G401 (cell line): ENCODE measurements at regions not wholly inside any gene's neighbourhood (a gene's known extent, or its start where the extent isn't known, plus 50 kb on each side); places are given as distances from the start of the nearest gene placed in this dataset.

Experiments used
- DNase-seq: peaks from one replicate; pipeline ENCODE4 v3.0.0-alpha.2; 2015; ENCODE audit warnings: low spot score
- in situ Hi-C: cut with HindIII; loops from 2 replicates; pipeline ENCODE4 v1.10.0; 2016; ENCODE audit warnings: low sequenced_read_pairs, mixed read lengths

- DNase-seq, result no peak
- in situ Hi-C loops, result no loop called here
These were observed 1183.6 kb downstream of the NSUN3 start for GRCh38 chr3:95246413-95246812.

GRCh38 chr3:95254061-95254460, 1191.2 kb downstream of the NSUN3 start:
- DNase-seq, result no peak
- in situ Hi-C loops, result no loop called here

GRCh38 chr3:95254758-95255157, 1191.9 kb downstream of the NSUN3 start:
- no peak for DNase-seq
- in situ Hi-C loops, result no loop called here

- DNase-seq, result no peak
- in situ Hi-C loops, result no loop called here
These were observed 1202.3 kb downstream of the NSUN3 start for GRCh38 chr3:95265129-95265528.

- DNase-seq, result no peak
- in situ Hi-C loops, result no loop called here
These were observed 1208.5 kb downstream of the NSUN3 start for GRCh38 chr3:95271395-95271794.

GRCh38 chr3:95272166-95272565, 1209.3 kb downstream of the NSUN3 start:
- in situ Hi-C loops, result no loop called here
- DNase-seq, result no peak

- in situ Hi-C loops, result no loop called here
- peak; percentile 74 for DNase-seq
These were observed 1209.9 kb downstream of the NSUN3 start for GRCh38 chr3:95272781-95273180.

GRCh38 chr3:95277613-95278012, 1214.8 kb downstream of the NSUN3 start:
- in situ Hi-C loops, result no loop called here
- DNase-seq, result peak; percentile 21

- in situ Hi-C loops, result no loop called here
- no peak for DNase-seq
These were observed 1218.0 kb downstream of the NSUN3 start for GRCh38 chr3:95280711-95281352.

- in situ Hi-C loops, result no loop called here
- no peak for DNase-seq
These were observed 1226.4 kb downstream of the NSUN3 start for GRCh38 chr3:95289295-95289694.

- in situ Hi-C loops, result no loop called here
- DNase-seq, result no peak
These were observed 1234.7 kb downstream of the NSUN3 start for GRCh38 chr3:95297581-95297980.

- in situ Hi-C loops, result no loop called here
- DNase-seq, result no peak
These were observed 1239.2 kb downstream of the NSUN3 start for GRCh38 chr3:95302044-95302443.

GRCh38 chr3:95310560-95310959, 1247.7 kb downstream of the NSUN3 start:
- in situ Hi-C loops, result no loop called here
- no peak for DNase-seq

GRCh38 chr3:95311272-95311671, 1248.4 kb downstream of the NSUN3 start:
- in situ Hi-C loops, result no loop called here
- no peak for DNase-seq

GRCh38 chr3:95312650-95313049, 1249.8 kb downstream of the NSUN3 start:
- DNase-seq, result no peak
- in situ Hi-C loops, result no loop called here

GRCh38 chr3:95319921-95320494, 1257.1 kb downstream of the NSUN3 start:
- in situ Hi-C loops, result no loop called here
- DNase-seq, result no peak

- no peak for DNase-seq
- in situ Hi-C loops, result no loop called here
These were observed 1264.6 kb downstream of the NSUN3 start for GRCh38 chr3:95327478-95327877.

- DNase-seq, result no peak
- in situ Hi-C loops, result no loop called here
These were observed 1271.0 kb downstream of the NSUN3 start for GRCh38 chr3:95333826-95334225.

GRCh38 chr3:95334461-95334860, 1271.6 kb downstream of the NSUN3 start:
- in situ Hi-C loops, result no loop called here
- peak; percentile 59 for DNase-seq

- no peak for DNase-seq
- in situ Hi-C loops, result no loop called here
These were observed 1272.7 kb downstream of the NSUN3 start for GRCh38 chr3:95335517-95335916.

GRCh38 chr3:95338446-95338845, 1275.6 kb downstream of the NSUN3 start:
- in situ Hi-C loops, result no loop called here
- DNase-seq, result no peak
